IPS-20b (cell line): ENCODE measurements at regions not wholly inside any gene's neighbourhood (a gene's known extent, or its start where the extent isn't known, plus 50 kb on each side); places are given as distances from the start of the nearest gene placed in this dataset.

Source experiments
- H3K27ac ChIP-seq: one replicate; pipeline ENCODE4 v1.5.1; 2013; ENCODE audit warnings: low read length
- H3K27me3 ChIP-seq: 2 replicates; pipeline ENCODE4 v1.6.1; 2013; ENCODE audit warnings: mild to moderate bottlenecking, low read length, inconsistent platforms; ENCODE audit not compliant: insufficient read depth
- H3K36me3 ChIP-seq: 2 replicates; pipeline ENCODE4 v1.6.1; 2013; ENCODE audit warnings: low read depth, mild to moderate bottlenecking, inconsistent platforms, low read length, moderate library complexity; ENCODE audit not compliant: insufficient read depth
- H3K4me1 ChIP-seq: 2 replicates; pipeline ENCODE4 v1.6.1; 2013; ENCODE audit warnings: mild to moderate bottlenecking, control low read depth, inconsistent platforms, low read length, moderate library complexity; ENCODE audit not compliant: insufficient read depth
- H3K4me3 ChIP-seq: 2 replicates; pipeline ENCODE4 v1.5.1; 2013; ENCODE audit warnings: mild to moderate bottlenecking, low read length, inconsistent platforms
- H3K9ac ChIP-seq: 2 replicates; pipeline ENCODE4 v1.6.1; 2013; ENCODE audit warnings: low read depth, mild to moderate bottlenecking, inconsistent platforms, low read length, moderate library complexity
- H3K9me3 ChIP-seq: 2 replicates; pipeline ENCODE4 v1.6.1; 2013; ENCODE audit warnings: mild to moderate bottlenecking, low read depth, low read length, inconsistent platforms; ENCODE audit not compliant: insufficient read depth

DNA sequence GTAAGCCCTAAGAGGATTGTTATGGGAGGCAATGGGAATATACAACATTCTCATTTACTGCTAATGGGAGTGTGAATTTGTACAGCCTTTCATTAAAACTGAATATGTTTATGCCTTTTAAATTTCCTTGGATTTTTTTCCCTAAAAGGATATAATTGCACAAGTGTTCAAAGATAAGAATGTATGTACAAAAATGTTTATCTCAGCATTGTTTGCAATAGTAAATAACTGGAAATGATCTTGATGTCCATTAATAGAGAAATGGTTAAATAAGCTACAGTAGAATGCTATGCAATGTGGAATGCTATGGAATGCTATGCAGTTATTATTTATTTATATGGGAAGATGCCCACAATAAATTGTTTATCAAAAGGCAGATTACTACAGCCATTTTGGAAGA lies 62.5 kb upstream of the SLC38A2 start:
- no peaks in the 10 kb centered on the region for H3K9me3 ChIP-seq
- no peak overlapping the region for H3K9ac ChIP-seq
- no peaks in the 10 kb centered on the region for H3K27me3 ChIP-seq
- H3K27ac ChIP-seq, result no peak overlapping the region
- peaks cover 9% of the 10 kb centered on the region; the same call in 1 of the 2 replicates for H3K4me1 ChIP-seq
- H3K4me3 ChIP-seq, result no peak overlapping the region
- no peaks in the 10 kb centered on the region for H3K36me3 ChIP-seq

DNA sequence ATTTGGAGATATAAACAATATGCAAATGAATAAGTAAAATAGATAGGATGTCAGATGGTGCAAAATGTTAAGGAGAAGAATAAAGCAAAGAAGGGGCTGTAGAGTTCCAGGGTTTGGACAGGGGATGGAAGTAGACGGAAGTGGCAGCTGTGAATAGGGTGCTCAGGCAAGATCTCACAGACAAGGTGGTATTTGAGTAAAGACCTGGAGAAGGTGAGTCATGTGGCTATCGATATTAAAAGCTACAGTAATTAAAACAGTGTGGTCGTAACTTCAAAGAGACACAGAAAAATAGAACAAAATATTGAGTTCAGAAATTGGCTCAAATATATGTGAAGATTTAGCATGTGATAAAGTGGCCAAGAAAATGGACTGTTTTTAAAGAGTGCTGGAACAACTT lies 61.3 kb upstream of the SLC38A2 start:
- H3K4me3 ChIP-seq, result no peak overlapping the region
- H3K27ac ChIP-seq, result no peak overlapping the region
- H3K4me1 ChIP-seq, result peaks cover 9% of the 10 kb centered on the region; the same call in 1 of the 2 replicates
- H3K36me3 ChIP-seq, result no peaks in the 10 kb centered on the region
- H3K9ac ChIP-seq, result no peak overlapping the region
- no peaks in the 10 kb centered on the region for H3K27me3 ChIP-seq
- no peaks in the 10 kb centered on the region for H3K9me3 ChIP-seq

DNA sequence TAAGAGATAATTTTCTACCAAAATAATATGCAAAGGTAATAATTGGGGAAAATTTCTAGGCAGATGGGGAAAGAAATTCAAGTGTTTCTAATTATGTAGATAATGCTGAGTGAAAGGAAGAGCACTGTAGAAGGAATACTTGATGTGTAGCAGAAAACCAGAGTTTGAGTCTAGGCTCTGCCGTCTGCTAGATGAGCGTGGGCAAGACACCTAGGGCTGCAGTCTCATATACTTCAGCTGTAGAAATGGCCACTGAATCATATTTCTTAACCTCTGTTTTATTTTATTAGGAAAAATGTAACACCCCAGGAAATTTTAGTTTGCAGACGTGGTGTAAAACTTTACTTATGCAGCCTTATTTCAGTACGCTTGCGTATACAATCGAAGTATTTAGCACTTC lies 59.8 kb upstream of the SLC38A2 start:
- no peak overlapping the region for H3K4me3 ChIP-seq
- peaks cover 9% of the 10 kb centered on the region; the same call in 1 of the 2 replicates for H3K4me1 ChIP-seq

DNA sequence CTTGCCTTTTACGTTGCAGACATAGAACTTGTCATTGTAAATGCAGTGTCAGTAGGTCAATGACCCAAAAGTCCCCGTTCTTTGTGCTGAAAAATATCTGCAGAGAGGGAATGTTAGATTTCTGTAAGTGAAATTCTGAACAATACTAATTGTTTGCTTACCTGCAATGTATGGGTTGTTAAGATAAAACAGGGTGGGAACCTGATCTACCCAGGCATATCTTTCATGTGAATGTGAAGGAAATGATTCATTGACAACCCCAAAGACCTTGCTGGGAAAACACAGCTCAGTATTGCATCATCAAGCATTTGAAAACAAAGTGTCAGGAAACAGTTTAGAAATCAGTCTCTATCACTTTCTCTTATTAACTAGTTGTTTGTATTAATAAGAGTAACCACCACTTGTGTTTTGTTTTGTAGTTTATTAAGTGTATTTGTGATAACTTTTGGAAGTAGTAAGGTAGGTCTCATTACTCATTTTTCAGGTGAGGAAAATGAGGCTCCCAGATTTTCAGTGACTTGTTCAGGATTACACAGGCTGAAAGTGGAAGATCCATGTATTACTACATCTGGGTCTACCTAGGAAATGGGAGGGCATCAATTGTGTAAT lies 57.9 kb upstream of the SLC38A2 start:
- H3K9me3 ChIP-seq, result peaks cover 15% of the 10 kb centered on the region
- H3K27me3 ChIP-seq, result no peaks in the 10 kb centered on the region
- H3K36me3 ChIP-seq, result peaks cover 7% of the 10 kb centered on the region; the same call in 1 of the 2 replicates
- H3K4me3 ChIP-seq, result no peak overlapping the region
- H3K4me1 ChIP-seq, result peaks cover 9% of the 10 kb centered on the region; the same call in 1 of the 2 replicates
- H3K9ac ChIP-seq, result peak overlapping the region; percentile 50; the same call in 1 of the 2 replicates
- H3K27ac ChIP-seq, result peak overlapping the region; percentile 6

More for the DNA sequence above, 59.8 kb upstream of the SLC38A2 start:
- no peak overlapping the region for H3K9ac ChIP-seq
- H3K27ac ChIP-seq, result no peak overlapping the region
- peaks cover 5% of the 10 kb centered on the region for H3K9me3 ChIP-seq
- no peaks in the 10 kb centered on the region for H3K27me3 ChIP-seq
- H3K36me3 ChIP-seq, result peaks cover 1% of the 10 kb centered on the region; the same call in 1 of the 2 replicates
